IMR-90 (cell line): ENCODE measurements at regions not wholly inside any gene's neighbourhood (a gene's known extent, or its start where the extent isn't known, plus 50 kb on each side); places are given as distances from the start of the nearest gene placed in this dataset. TPM values are rescaled to one million over a fixed set of nuclear protein-coding genes. Genes with fewer than 3 reads are reported as not detected.

Experiments used
- microRNA-seq, 2 experiments: library from miRNA; stranded (forward) in 1 of 2; unstranded in 1 of 2; fragments of 10-50 nt in 1 of 2; fragments of <30 nt in 1 of 2; gene quantifications in 1 of 2; microRNA quantifications in 1 of 2; one replicate each; pipeline versions ENCODE3 to v1.1.0; 2013 to 2020; ENCODE audit not compliant: insufficient read depth in 1 of 2, insufficient read length in 1 of 2, unreplicated experiment in 1 of 2
- small RNA-seq, 5 experiments: library from RNA; depleted of rRNA; stranded (forward); fragments of <200 nt; gene quantifications; one replicate each; pipeline ENCODE3, GENCODE V24; 2012

Small RNAs in the stretch of these regions (microRNA-seq; reads per million reads assigned to microRNA genes)
- not detected for gene AC018692.3 (ENCODE audit: insufficient read depth, insufficient read length)
- not detected for gene RF00003 (ENCODE audit: insufficient read depth, insufficient read length)
- gene RF00156 (ENCODE audit: insufficient read depth, insufficient read length) = not detected
- gene RN7SL52P (ENCODE audit: insufficient read depth, insufficient read length) = not detected

Small RNAs in the stretch of these regions (small RNA-seq; reads per million reads assigned to genes)
- 0 reads per million in 5 experiments for gene AC018692.3
- gene RF00003 = 6.3 to 590 (median 33.6) reads per million in 5 experiments
- gene RF00156 = 0 to 0.18 (median 0) reads per million in 5 experiments
- gene RN7SL52P = 0 reads per million in 5 experiments
